HG03066 (cell line): ENCODE measurements at regions not wholly inside any gene's neighbourhood (a gene's known extent, or its start where the extent isn't known, plus 50 kb on each side); places are given as distances from the start of the nearest gene placed in this dataset.
"Not testable (repeated sequence)": the region's sequence is repeated elsewhere in the genome, so short reads cannot be mapped to it uniquely, and the experiment has no call there.

Experiments
- ATAC-seq: cut with Tn5 transposase; IDR thresholded peaks from one replicate; pipeline ENCODE4 v1.9.1; 2021; ENCODE audit warnings: low read depth; ENCODE audit not compliant: unreplicated experiment

- no peak for ATAC-seq
These were observed 91.4 kb downstream of the MOBP start for GRCh38 chr3:39558775-39559306.

GRCh38 chr3:39559543-39559942, 92.1 kb downstream of the MOBP start:
- no peak for ATAC-seq

GRCh38 chr3:39568508-39568907, 101.0 kb downstream of the MOBP start:
- ATAC-seq, result no peak

GRCh38 chr3:39569095-39569494, 101.6 kb downstream of the MOBP start:
- no peak for ATAC-seq

DNA sequence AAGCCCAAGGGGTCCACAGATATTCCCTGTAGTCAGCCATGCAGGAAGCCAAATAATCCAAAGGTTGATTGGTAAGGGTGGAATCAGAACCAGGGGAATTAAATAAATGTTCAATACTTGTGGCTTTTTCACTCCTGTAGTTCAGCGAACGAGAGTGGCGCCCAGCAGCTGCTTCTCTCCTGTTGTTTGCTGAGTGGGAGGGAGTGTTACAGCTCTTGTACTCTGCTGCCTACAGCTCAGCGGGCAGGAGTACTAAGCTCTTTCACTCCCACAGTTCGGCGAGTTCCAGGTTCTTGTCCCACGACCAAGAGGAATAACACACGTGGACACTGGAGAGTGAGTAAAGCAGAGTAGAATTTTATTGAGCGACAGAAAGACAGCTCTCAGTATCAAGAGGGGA, 105.9 kb downstream of the MOBP start:
- ATAC-seq, result no peak

DNA sequence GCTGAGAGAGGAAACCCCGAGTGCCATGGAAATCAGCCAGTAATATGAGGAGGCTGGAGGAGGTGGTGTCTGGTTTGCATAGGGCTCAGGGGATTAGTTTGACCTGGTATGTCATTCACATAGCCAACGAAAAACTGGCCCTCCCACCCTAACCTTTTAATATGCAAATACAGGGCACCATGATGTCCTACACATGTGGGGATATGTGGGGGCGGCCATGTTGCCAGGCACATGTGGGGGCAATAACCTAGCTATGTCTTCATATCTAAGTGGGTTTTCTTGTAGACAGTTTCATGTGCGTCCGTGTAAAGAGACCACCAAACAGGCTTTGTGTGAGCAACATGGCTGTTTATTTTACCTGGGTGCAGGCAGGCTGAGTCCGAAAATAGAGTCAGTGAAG, 110.1 kb downstream of the MOBP start:
- no peak for ATAC-seq

- ATAC-seq, result not testable (repeated sequence)
These were observed 118.7 kb downstream of the MOBP start for GRCh38 chr3:39586215-39586614.

DNA sequence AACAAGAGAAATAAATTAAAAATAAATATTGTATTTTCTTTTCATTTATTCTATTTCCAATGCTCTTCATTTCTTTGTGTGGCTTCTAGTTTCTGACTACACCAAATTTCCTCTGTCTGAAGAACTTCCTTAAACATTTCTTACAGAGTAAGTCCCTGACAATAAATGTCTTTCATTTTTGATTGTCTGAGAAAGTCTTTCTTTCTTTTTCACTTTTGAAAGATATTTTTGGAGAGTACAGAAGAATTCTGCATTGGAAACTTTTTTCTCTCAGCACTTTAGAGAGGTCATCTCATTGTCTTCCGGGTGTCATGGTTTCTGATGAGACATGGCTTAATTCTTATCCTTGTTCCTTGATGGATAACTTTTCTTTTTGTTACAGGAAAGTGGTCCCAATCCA, 119.6 kb downstream of the MOBP start:
- no peak for ATAC-seq

- no peak for ATAC-seq
These were observed 123.3 kb downstream of the MOBP start for GRCh38 chr3:39590806-39591205.

DNA sequence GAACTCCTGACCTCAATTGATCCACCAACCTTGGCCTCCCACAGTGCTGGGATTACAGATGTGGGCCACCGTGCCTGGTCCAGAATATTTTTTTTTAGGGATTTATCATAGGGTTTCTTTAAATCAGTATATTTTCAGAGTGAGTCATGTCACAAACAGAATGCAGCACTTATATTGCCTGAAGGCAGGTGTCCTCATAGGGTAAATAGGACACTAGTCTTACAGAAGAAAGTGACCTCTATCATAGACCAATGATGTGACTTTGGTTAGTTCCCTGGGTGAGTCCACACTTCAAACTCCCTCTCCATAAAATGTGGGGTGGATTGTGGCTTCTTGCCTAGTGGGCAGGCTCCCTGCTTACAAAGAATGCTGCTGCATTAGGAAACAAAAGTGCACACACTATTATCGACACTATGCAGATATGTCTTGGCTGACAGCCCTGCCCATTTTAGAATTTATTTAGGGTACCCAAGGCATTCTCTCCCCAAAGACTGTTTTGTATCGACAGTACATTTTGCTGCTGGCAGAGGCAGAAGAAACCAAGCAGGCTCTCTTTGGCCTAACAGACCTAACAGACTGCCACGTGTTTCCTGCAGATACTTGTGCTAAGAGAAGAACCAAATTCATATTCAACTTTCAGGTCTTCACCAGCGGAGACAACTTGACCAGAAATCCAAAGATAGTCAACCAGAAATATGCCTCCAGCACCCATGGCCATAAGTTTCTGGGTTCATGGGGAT, 125.0 kb downstream of the MOBP start:
- ATAC-seq, result no peak

- ATAC-seq, result no peak
These were observed 125.9 kb downstream of the MOBP start for GRCh38 chr3:39593341-39593740.

DNA sequence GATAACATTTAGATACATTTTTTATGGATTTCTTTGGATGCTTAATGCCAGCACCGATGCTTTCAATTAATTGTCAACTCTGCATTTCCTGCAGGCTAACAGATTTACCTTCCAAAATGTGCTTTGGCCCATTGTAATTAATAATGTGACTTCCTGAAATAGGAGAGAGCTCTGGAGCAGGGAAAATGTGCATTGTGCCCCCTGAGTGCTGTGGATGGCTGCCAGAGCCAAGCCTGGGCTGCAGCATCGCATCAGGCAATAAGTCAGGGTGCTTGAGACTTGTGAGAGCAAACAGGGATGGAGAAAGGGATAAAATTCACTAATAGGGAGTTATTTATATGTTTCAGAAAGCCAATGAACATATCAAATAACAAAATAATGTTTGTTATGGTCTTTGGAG, 133.8 kb downstream of the MOBP start:
- no peak for ATAC-seq

GRCh38 chr3:39605837-39606236, 138.4 kb downstream of the MOBP start:
- ATAC-seq, result no peak

DNA sequence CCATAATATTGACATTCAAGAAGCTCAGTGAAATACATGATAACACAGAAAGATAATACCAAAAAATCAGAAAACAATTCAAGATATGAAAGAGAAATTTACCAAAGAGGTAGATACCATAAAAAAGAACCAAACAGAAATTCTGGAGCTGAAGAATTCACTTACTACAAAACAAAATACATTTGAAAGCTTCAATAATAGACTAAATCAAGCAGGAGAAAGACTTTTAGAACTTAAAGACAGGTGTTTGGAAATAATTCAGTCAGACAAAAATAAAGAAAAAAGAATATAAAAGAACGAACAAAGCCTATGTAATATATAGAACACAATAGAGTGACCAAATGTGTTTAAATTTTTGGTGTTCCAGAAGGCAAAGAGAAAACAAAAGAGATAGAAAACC, 158.7 kb downstream of the MOBP start:
- ATAC-seq, result no peak

DNA sequence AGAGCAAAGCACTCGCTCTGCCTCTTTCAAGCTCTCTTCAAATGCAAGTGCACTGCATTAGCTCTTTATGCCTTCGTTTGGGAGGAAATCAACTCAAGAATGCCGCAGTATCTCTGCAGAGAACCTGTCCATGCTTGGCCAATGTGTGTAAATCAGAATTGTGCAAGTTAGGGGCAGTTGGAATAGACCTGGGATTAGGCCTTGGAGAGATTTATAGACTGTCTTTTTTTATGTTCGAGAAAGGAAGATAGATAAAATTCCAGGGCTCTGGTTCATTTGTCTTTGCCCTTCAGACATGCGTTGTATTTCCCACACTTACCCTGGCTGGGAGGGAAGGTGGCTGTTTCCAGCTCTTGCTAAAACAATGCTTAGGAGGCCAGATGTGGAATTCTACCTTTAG, 163.7 kb downstream of the MOBP start:
- ATAC-seq, result no peak

GRCh38 chr3:39637807-39638206, 170.3 kb downstream of the MOBP start:
- no peak for ATAC-seq

DNA sequence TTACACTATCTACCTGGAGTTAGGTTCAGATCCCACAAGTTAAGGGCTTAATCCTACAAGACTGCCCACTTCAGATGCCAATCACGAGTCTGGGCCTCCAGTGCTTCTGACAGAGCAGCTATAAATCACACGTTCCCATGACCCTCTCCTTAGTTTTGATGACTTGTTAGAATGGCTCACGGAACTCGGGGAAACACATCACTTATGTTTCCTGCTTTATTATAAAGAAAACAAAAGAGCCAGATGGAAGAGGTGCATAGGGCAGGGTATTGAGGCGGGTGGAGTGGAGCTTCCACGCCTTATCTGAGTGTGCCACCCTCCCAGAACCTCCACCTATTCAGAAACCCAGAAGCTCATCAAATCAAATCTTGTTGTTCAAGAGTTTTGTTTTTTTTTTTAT, 170.8 kb downstream of the MOBP start:
- ATAC-seq, result no peak

DNA sequence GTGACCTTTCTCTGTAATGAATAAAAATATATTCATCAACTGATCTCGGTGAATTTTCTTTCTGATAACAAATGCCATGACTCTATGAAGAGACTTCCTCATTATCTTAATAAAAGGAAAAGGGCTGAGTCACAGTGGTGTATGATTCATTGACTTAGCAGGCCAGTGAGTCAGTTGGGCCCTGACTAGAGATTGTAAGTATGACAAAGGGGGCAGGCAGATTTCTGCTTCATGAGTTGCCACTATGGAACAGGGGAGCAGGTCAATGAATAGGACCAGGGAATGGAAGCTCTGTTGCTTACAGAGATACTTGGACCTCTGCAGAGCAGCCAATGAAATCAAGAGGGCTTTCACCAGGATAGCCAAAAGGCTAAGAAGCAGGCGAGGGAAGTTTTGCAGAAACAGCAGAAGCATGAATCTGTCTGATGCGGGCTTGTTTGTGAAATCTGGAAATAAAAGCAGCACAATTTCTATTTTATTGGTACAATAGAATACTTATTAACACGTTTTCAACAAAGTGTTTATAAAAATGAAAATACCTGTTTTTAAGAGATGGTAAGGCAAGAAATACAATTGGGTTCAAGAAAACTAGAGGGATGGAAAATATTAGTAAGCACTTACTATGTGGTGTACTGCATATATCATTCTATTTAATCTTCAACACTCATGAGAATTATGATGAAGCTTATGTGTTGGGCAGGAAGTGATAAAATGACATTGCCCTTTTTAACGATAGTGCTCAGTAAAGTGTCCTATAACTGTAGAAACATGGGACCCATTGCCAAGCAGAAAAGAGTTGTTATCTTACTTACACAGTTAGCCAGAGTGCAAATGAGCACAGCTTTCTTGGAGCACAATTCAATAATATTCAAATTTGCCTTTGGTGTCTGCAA, 169.8 kb upstream of the MYRIP start:
- ATAC-seq, result no peak

GRCh38 chr3:39641274-39641673, 168.1 kb upstream of the MYRIP start:
- ATAC-seq, result no peak

DNA sequence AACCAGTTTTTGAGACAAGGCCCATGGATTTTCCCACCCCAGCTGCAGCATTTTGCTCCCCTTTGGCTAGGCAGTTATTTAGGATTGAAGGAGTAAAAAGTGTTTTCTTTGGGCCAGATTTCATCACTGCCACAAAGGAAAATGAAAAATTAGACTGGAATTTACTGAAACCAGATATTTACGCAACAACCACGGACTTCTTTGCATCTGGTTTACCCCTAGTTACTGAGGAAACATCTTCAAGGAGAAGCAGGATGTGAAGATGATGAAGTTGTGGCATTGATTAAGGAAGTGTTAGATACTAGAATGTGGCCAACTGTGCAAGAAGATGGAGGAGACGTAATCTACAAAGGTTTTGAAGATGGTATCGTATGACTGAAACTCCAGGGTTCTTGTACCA, 165.2 kb upstream of the MYRIP start:
- no peak for ATAC-seq

GRCh38 chr3:39651256-39651655, 158.2 kb upstream of the MYRIP start:
- not testable (repeated sequence) for ATAC-seq
